GM23338 (cell line): ENCODE measurements at regions not wholly inside any gene's neighbourhood (a gene's known extent, or its start where the extent isn't known, plus 50 kb on each side); places are given as distances from the start of the nearest gene placed in this dataset.
"Not testable (repeated sequence)": the region's sequence is repeated elsewhere in the genome, so short reads cannot be mapped to it uniquely, and the experiment has no call there.

Experiments used
- ATAC-seq: fragments of 200-7000 bp; cut with Tn5 transposase; 3 replicates; pipeline ENCODE4 v1.9.1; 2020
- DNase-seq: peaks from one replicate; pipeline ENCODE4 v3.0.0-alpha.2; 2015; ENCODE audit warnings: low spot score
- H2AFZ ChIP-seq: fragments of 200-600 bp; sonication (generic); 2 replicates; pipeline ENCODE4 v1.8.0; 2016; ENCODE audit warnings: antibody characterized with exemption, mild to moderate bottlenecking, moderate library complexity
- H3F3A ChIP-seq: fragments of 200-600 bp; sonication (generic); replicated peaks from 2 replicates; pipeline ENCODE4 v1.8.0; 2017; ENCODE audit warnings: antibody characterized with exemption, mixed run types, low read depth
- H3K27ac ChIP-seq: fragments of 200-600 bp; sonication (generic); 2 replicates; pipeline ENCODE4 v1.6.1; 2016; ENCODE audit warnings: low read depth
- H3K27me3 ChIP-seq: fragments of 200-600 bp; sonication (generic); 2 replicates; pipeline ENCODE4 v1.8.0; 2016; ENCODE audit warnings: mild to moderate bottlenecking, mixed run types, moderate library complexity; ENCODE audit not compliant: insufficient read depth
- H3K36me3 ChIP-seq: fragments of 200-600 bp; sonication (generic); 2 replicates; pipeline ENCODE4 v1.8.0; 2016; ENCODE audit warnings: mild to moderate bottlenecking; ENCODE audit not compliant: insufficient read depth
- H3K4me1 ChIP-seq: fragments of 200-600 bp; sonication (generic); 2 replicates; pipeline ENCODE4 v1.8.0; 2016; ENCODE audit warnings: mild to moderate bottlenecking, moderate library complexity; ENCODE audit not compliant: insufficient read depth
- H3K4me2 ChIP-seq: fragments of 200-600 bp; sonication (generic); 2 replicates; pipeline ENCODE4 v1.7.1; 2017; ENCODE audit warnings: mixed run types
- H3K4me3 ChIP-seq: fragments of 200-600 bp; sonication (generic); 2 replicates; pipeline ENCODE4 v1.6.1; 2016; ENCODE audit warnings: mixed run types
- H3K79me2 ChIP-seq: fragments of 200-600 bp; sonication (generic); replicated peaks from 2 replicates; pipeline ENCODE4 v1.8.0; 2017; ENCODE audit warnings: mild to moderate bottlenecking; ENCODE audit not compliant: insufficient read depth
- H3K9me2 ChIP-seq: fragments of 200-600 bp; sonication (generic); 2 replicates; pipeline ENCODE4 v1.8.0; 2017; ENCODE audit not compliant: insufficient read depth
- H4K20me1 ChIP-seq: fragments of 200-600 bp; sonication (generic); replicated peaks from 2 replicates; pipeline ENCODE4 v1.8.0; 2017; ENCODE audit warnings: mild to moderate bottlenecking; ENCODE audit not compliant: insufficient read depth
- H3K27ac Mint-ChIP-seq: 2 replicates; pipeline ENCODE4 v1.8.0; 2020; ENCODE audit warnings: inconsistent platforms, mild to moderate bottlenecking, moderate library complexity, mixed read lengths
- H3K27me3 Mint-ChIP-seq: 3 replicates; pipeline ENCODE4 v1.8.0; 2022; ENCODE audit warnings: low read depth, mild to moderate bottlenecking, moderate library complexity, mixed read lengths, inconsistent platforms; ENCODE audit not compliant: insufficient read depth, poor library complexity
- H3K36me3 Mint-ChIP-seq: 3 replicates; pipeline ENCODE4 v1.8.0; 2021; ENCODE audit warnings: low read depth, mild to moderate bottlenecking, inconsistent platforms, moderate library complexity, mixed read lengths
- H3K4me1 Mint-ChIP-seq: 3 replicates; pipeline ENCODE4 v1.8.0; 2020; ENCODE audit warnings: mild to moderate bottlenecking, inconsistent platforms, mixed read lengths
- H3K4me3 Mint-ChIP-seq: 3 replicates; pipeline ENCODE4 v1.8.0; 2021; ENCODE audit warnings: moderate library complexity, mild to moderate bottlenecking, inconsistent platforms, mixed read lengths
- H3K9me3 Mint-ChIP-seq: 3 replicates; pipeline ENCODE4 v1.8.0; 2020; ENCODE audit warnings: moderate library complexity, mild to moderate bottlenecking, inconsistent platforms, mixed read lengths
- CREB1 ChIP-seq: fragments of 250-450 bp; sonication (Bioruptor Pico); IDR thresholded peaks from 2 replicates; pipeline ENCODE4 v1.5.0; 2020; ENCODE audit warnings: low read depth, mild to moderate bottlenecking, moderate library complexity
- EZH2phosphoT487 ChIP-seq: fragments of 200-600 bp; sonication (generic); IDR thresholded peaks from one replicate; pipeline ENCODE4 v1.8.1; 2018; ENCODE audit warnings: antibody characterized with exemption; ENCODE audit not compliant: unreplicated experiment
- JUNB ChIP-seq: IDR thresholded peaks from one replicate; pipeline ENCODE4 v1.6.1; 2016; ENCODE audit warnings: antibody characterized with exemption; ENCODE audit not compliant: unreplicated experiment
- NANOG ChIP-seq: IDR thresholded peaks from 2 replicates; pipeline ENCODE4 v1.6.1; 2016; ENCODE audit warnings: antibody characterized with exemption, borderline replicate concordance
- ZNF331 ChIP-seq: fragments of 250-450 bp; sonication (Bioruptor Pico); IDR thresholded peaks from 2 replicates; pipeline ENCODE4 v1.5.0; 2020; ENCODE audit warnings: low read depth, mild to moderate bottlenecking, moderate library complexity
- ZNF462 ChIP-seq: fragments of 250-450 bp; sonication (Bioruptor Pico); IDR thresholded peaks from 2 replicates; pipeline ENCODE4 v1.5.0; 2020; ENCODE audit warnings: mild to moderate bottlenecking, moderate library complexity
- TF ChIP-seq, protein P1 (sequence below): IDR thresholded peaks from one replicate; pipeline ENCODE4 v1.6.1; 2018; ENCODE audit warnings: antibody characterized with exemption; ENCODE audit not compliant: unreplicated experiment

- TF ChIP-seq ZNF462 (CRISPR knock-in tag) = no peak
- no peak for TF ChIP-seq ZNF331 (CRISPR knock-in tag)
- no peak for TF ChIP-seq JUNB
- TF ChIP-seq EZH2phosphoT487 = no peak
- no peak for TF ChIP-seq NANOG
- no peak for TF ChIP-seq CREB1 (CRISPR knock-in tag)
- TF ChIP-seq, protein P1, sequence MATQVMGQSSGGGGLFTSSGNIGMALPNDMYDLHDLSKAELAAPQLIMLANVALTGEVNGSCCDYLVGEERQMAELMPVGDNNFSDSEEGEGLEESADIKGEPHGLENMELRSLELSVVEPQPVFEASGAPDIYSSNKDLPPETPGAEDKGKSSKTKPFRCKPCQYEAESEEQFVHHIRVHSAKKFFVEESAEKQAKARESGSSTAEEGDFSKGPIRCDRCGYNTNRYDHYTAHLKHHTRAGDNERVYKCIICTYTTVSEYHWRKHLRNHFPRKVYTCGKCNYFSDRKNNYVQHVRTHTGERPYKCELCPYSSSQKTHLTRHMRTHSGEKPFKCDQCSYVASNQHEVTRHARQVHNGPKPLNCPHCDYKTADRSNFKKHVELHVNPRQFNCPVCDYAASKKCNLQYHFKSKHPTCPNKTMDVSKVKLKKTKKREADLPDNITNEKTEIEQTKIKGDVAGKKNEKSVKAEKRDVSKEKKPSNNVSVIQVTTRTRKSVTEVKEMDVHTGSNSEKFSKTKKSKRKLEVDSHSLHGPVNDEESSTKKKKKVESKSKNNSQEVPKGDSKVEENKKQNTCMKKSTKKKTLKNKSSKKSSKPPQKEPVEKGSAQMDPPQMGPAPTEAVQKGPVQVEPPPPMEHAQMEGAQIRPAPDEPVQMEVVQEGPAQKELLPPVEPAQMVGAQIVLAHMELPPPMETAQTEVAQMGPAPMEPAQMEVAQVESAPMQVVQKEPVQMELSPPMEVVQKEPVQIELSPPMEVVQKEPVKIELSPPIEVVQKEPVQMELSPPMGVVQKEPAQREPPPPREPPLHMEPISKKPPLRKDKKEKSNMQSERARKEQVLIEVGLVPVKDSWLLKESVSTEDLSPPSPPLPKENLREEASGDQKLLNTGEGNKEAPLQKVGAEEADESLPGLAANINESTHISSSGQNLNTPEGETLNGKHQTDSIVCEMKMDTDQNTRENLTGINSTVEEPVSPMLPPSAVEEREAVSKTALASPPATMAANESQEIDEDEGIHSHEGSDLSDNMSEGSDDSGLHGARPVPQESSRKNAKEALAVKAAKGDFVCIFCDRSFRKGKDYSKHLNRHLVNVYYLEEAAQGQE = no peak
These were observed 103.1 kb upstream of the RHOBTB1 start (continued) for GRCh38 chr10:61047081-61047480.

DNA sequence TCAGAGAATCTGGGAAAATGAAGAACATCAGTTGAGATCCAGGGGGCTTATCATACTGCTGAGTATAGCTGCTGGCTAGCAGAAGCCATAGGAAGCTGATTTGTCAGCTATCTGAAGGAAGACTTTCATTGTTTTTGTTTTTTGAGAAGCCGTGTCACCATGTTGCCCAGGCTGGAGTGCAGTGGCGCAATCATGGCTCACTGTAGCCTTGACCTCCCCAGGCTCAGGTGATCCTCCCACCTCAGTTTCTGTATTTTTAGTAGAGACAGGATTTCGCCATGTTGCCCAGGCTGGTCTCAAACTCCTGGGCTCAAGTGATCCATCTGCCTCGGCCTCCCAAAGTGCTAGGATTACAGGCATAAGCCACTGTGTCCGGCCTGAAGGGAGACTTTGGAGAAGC is 101.5 kb upstream of the RHOBTB1 start:
- H3F3A ChIP-seq, H3K9me2 ChIP-seq, H3K27me3 Mint-ChIP-seq, H3K4me2 ChIP-seq, H3K9me3 Mint-ChIP-seq, H3K4me1 Mint-ChIP-seq, H3K36me3 ChIP-seq, H3K27ac ChIP-seq, DNase-seq, H3K27me3 ChIP-seq, H3K79me2 ChIP-seq, H3K36me3 Mint-ChIP-seq, H3K4me3 ChIP-seq, H3K4me3 Mint-ChIP-seq, H3K27ac Mint-ChIP-seq, H2AFZ ChIP-seq, H4K20me1 ChIP-seq, ATAC-seq, H3K4me1 ChIP-seq: not testable (repeated sequence)
